ENCODE measurements at regions not wholly inside any gene's neighbourhood (a gene's known extent, or its start where the extent isn't known, plus 50 kb on each side); places are given as distances from the start of the nearest gene placed in this dataset.

- no peak for DNase-seq (ENCODE audit: low read depth in 2 of 2)
Measured at GRCh38 chr16:6602405-6602804, 730.2 kb upstream of the RBFOX1 start.

GRCh38 chr16:6600167-6600566 is 732.5 kb upstream of the RBFOX1 start:
- DNase-seq (ENCODE audit: low read depth in 2 of 2) = no peak

- no peak for DNase-seq (ENCODE audit: low read depth in 2 of 2)
Measured at GRCh38 chr16:6593799-6594198, 738.8 kb upstream of the RBFOX1 start.

- DNase-seq (ENCODE audit: low read depth in 2 of 2) = no peak
Measured at GRCh38 chr16:6576606-6577005, 756.0 kb upstream of the RBFOX1 start.

GRCh38 chr16:6576113-6576512 is 756.5 kb upstream of the RBFOX1 start:
- no peak for DNase-seq (ENCODE audit: low read depth in 2 of 2)

GRCh38 chr16:6574146-6574545 is 758.5 kb upstream of the RBFOX1 start:
- DNase-seq (ENCODE audit: low read depth in 2 of 2) = no peak

- no peak for DNase-seq (ENCODE audit: low read depth in 2 of 2)
Measured at GRCh38 chr16:6573577-6573976, 759.1 kb upstream of the RBFOX1 start.

- DNase-seq (ENCODE audit: low read depth in 2 of 2) = no peak
Measured at GRCh38 chr16:6571044-6571443, 761.6 kb upstream of the RBFOX1 start.

- no peak for DNase-seq (ENCODE audit: low read depth in 2 of 2)
Measured at GRCh38 chr16:6570530-6570929, 762.1 kb upstream of the RBFOX1 start.

- no peak for DNase-seq (ENCODE audit: low read depth in 2 of 2)
Measured at GRCh38 chr16:6562986-6563385, 769.7 kb upstream of the RBFOX1 start.

- DNase-seq (ENCODE audit: low read depth in 2 of 2) = no peak
Measured at GRCh38 chr16:6560306-6561100, 772.1 kb upstream of the RBFOX1 start.

GRCh38 chr16:6558661-6559060 is 774.0 kb upstream of the RBFOX1 start:
- DNase-seq (ENCODE audit: low read depth in 2 of 2) = no peak

- no peak for DNase-seq (ENCODE audit: low read depth in 2 of 2)
Measured at GRCh38 chr16:6558126-6558525, 774.5 kb upstream of the RBFOX1 start.

GRCh38 chr16:6557353-6558023 is 775.2 kb upstream of the RBFOX1 start:
- no peak for DNase-seq (ENCODE audit: low read depth in 2 of 2)

GRCh38 chr16:6549415-6549814 is 783.2 kb upstream of the RBFOX1 start:
- no peak for DNase-seq (ENCODE audit: low read depth in 2 of 2)

GRCh38 chr16:6548507-6548906 is 784.1 kb upstream of the RBFOX1 start:
- no peak for DNase-seq (ENCODE audit: low read depth in 2 of 2)

- no peak for DNase-seq (ENCODE audit: low read depth in 2 of 2)
Measured at GRCh38 chr16:6547131-6547530, 785.5 kb upstream of the RBFOX1 start.

- no peak for DNase-seq (ENCODE audit: low read depth in 2 of 2)
Measured at GRCh38 chr16:6545329-6545728, 787.3 kb upstream of the RBFOX1 start.

- DNase-seq (ENCODE audit: low read depth in 2 of 2) = no peak
Measured at GRCh38 chr16:6541267-6541666, 791.4 kb upstream of the RBFOX1 start.

GRCh38 chr16:6536411-6536810 is 796.2 kb upstream of the RBFOX1 start:
- DNase-seq (ENCODE audit: low read depth in 2 of 2) = no peak

GRCh38 chr16:6531067-6531466 is 801.6 kb upstream of the RBFOX1 start:
- no peak for DNase-seq (ENCODE audit: low read depth in 2 of 2)

GRCh38 chr16:6528217-6528616 is 804.4 kb upstream of the RBFOX1 start:
- DNase-seq (ENCODE audit: low read depth in 2 of 2) = no peak

GRCh38 chr16:6527646-6528045 is 805.0 kb upstream of the RBFOX1 start:
- no peak for DNase-seq (ENCODE audit: low read depth in 2 of 2)

Measured in activated CD8-positive, alpha-beta memory T cell treated with anti-CD3 and anti-CD28 coated beads for 4 hours (primary cell).